ENCODE measurements at regions not wholly inside any gene's neighbourhood (a gene's known extent, or its start where the extent isn't known, plus 50 kb on each side); places are given as distances from the start of the nearest gene placed in this dataset.

DNA sequence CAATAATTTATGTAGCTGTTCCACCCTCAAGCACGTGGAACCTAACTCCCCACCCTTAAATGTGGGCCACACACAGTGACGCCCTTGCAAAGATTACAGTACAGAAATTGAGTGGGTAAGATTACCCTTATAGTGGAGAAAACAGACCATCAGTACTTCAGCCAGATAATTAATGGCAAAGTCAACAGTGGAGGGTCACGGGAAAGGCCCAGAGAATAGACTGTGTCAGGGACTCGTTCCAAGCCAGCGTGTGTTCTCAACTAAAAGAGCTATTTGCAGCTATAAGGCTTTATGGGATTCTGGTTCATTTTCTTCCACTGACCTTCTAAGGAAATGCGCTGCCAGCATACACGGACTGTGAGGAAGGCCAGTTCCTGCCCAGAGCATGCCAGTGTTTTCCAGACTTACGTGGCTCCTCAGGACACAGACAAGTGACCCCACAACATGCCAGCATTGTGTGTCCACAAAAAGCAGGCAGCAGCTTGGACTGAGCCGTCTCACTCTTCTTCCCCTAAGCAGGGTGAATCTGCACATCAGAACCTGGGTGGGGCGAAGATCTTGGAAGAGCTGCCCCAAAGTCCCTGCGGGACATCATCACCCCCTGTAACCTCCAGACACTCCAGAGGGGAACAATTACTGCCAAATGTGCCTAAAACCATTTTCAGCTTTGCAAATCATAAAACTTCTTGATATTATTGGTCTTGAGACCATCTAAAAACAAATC, 428.5 kb downstream of the OCA2 start:
- TF ChIP-seq CTCF (IDR thresholded peaks at IDR 0.05) (no peak), POLR2A (IDR thresholded peaks at IDR 0.05) (no peak), POLR2AphosphoS5 (IDR thresholded peaks at IDR 0.05) (peak; percentile 34)

Data from prostate gland (tissue), 2 donors.